Memory B cell (primary cell): ENCODE measurements at regions not wholly inside any gene's neighbourhood (a gene's known extent, or its start where the extent isn't known, plus 50 kb on each side); places are given as distances from the start of the nearest gene placed in this dataset.

Experiments
- ATAC-seq: fragments of 150-1000 bp; cut with Tn5 transposase; 2 replicates; pipeline ENCODE4 v1.10.0; 2021; ENCODE audit warnings: low read depth, mild to moderate bottlenecking, moderate library complexity
- DNase-seq, 2 donors: peaks; one replicate each; pipeline ENCODE4 v3.0.0; 2022; ENCODE audit warnings: low spot score in 2 of 2
- H3K27ac Mint-ChIP-seq: one replicate; pipeline ENCODE4 v1.8.0; 2022; ENCODE audit warnings: mild to moderate bottlenecking, moderate library complexity, mixed read lengths
- H3K27me3 Mint-ChIP-seq: one replicate; pipeline ENCODE4 v1.8.0; 2022; ENCODE audit warnings: mixed read lengths
- H3K36me3 Mint-ChIP-seq: one replicate; pipeline ENCODE4 v1.8.0; 2022; ENCODE audit warnings: mild to moderate bottlenecking, mixed read lengths
- H3K4me1 Mint-ChIP-seq: one replicate; pipeline ENCODE4 v1.8.0; 2022; ENCODE audit warnings: mixed read lengths
- H3K4me3 Mint-ChIP-seq: one replicate; pipeline ENCODE4 v1.8.0; 2022; ENCODE audit warnings: mild to moderate bottlenecking, moderate library complexity, mixed read lengths
- H3K9me3 Mint-ChIP-seq: one replicate; pipeline ENCODE4 v1.8.0; 2022; ENCODE audit warnings: mixed read lengths

GRCh38 chr1:114270282-114270681 is 116.6 kb upstream of the SYT6 start:
- Mint-ChIP-seq H3K36me3 (no peaks in the 10 kb centered on the region), H3K27me3 (peaks cover 13% of the 10 kb centered on the region), H3K9me3 (no peaks in the 10 kb centered on the region), H3K4me1 (no peaks in the 10 kb centered on the region), H3K27ac (no peak overlapping the region), H3K4me3 (no peak overlapping the region)
- DNase-seq (no peak), ATAC-seq (no peak)

- Mint-ChIP-seq H3K9me3 (no peaks in the 10 kb centered on the region), H3K4me1 (no peaks in the 10 kb centered on the region), H3K27me3 (peaks cover 10% of the 10 kb centered on the region), H3K4me3 (no peak overlapping the region), H3K27ac (no peak overlapping the region), H3K36me3 (no peaks in the 10 kb centered on the region)
- DNase-seq, result no peak
- ATAC-seq, result no peak
Observed at GRCh38 chr1:114269539-114269938, 115.9 kb upstream of the SYT6 start.

- Mint-ChIP-seq H3K4me1 (no peaks in the 10 kb centered on the region), H3K36me3 (no peaks in the 10 kb centered on the region), H3K27me3 (peaks cover 9% of the 10 kb centered on the region), H3K4me3 (no peak overlapping the region), H3K9me3 (no peaks in the 10 kb centered on the region), H3K27ac (no peak overlapping the region)
- DNase-seq, result no peak
- no peak for ATAC-seq
Observed at GRCh38 chr1:114263343-114263742, 109.7 kb upstream of the SYT6 start.

GRCh38 chr1:114262337-114262736 is 108.7 kb upstream of the SYT6 start:
- peaks cover 9% of the 10 kb centered on the region for H3K27me3 Mint-ChIP-seq

GRCh38 chr1:114260805-114261484 is 107.3 kb upstream of the SYT6 start:
- no peak for DNase-seq
- Mint-ChIP-seq H3K27me3 (peaks cover 8% of the 10 kb centered on the region), H3K36me3 (no peaks in the 10 kb centered on the region), H3K4me1 (no peaks in the 10 kb centered on the region), H3K4me3 (no peak overlapping the region), H3K27ac (no peak overlapping the region), H3K9me3 (no peaks in the 10 kb centered on the region)
- no peak for ATAC-seq

More at GRCh38 chr1:114262337-114262736, 108.7 kb upstream of the SYT6 start:
- ATAC-seq, result no peak
- no peaks in the 10 kb centered on the region for H3K9me3 Mint-ChIP-seq
- DNase-seq, result no peak
- no peak overlapping the region for H3K4me3 Mint-ChIP-seq
- H3K27ac Mint-ChIP-seq, result no peak overlapping the region
- H3K4me1 Mint-ChIP-seq, result no peaks in the 10 kb centered on the region
- no peaks in the 10 kb centered on the region for H3K36me3 Mint-ChIP-seq

GRCh38 chr1:114259511-114260160 is 106.0 kb upstream of the SYT6 start:
- Mint-ChIP-seq H3K4me3 (no peak overlapping the region), H3K4me1 (no peaks in the 10 kb centered on the region), H3K27me3 (peaks cover 6% of the 10 kb centered on the region), H3K9me3 (peaks cover 2% of the 10 kb centered on the region), H3K27ac (no peak overlapping the region), H3K36me3 (no peaks in the 10 kb centered on the region)
- DNase-seq (no peak), ATAC-seq (no peak)

GRCh38 chr1:114258633-114259032 is 105.0 kb upstream of the SYT6 start:
- Mint-ChIP-seq H3K4me3 (no peak overlapping the region), H3K36me3 (no peaks in the 10 kb centered on the region), H3K27me3 (peaks cover 6% of the 10 kb centered on the region)

GRCh38 chr1:114258074-114258473 is 104.4 kb upstream of the SYT6 start:
- Mint-ChIP-seq H3K9me3 (peaks cover 5% of the 10 kb centered on the region), H3K27me3 (peaks cover 6% of the 10 kb centered on the region), H3K27ac (no peak overlapping the region), H3K4me1 (no peaks in the 10 kb centered on the region), H3K36me3 (no peaks in the 10 kb centered on the region), H3K4me3 (no peak overlapping the region)
- no peak for ATAC-seq
- DNase-seq, result no peak

More at GRCh38 chr1:114258633-114259032, 105.0 kb upstream of the SYT6 start:
- Mint-ChIP-seq H3K9me3 (peaks cover 3% of the 10 kb centered on the region), H3K27ac (no peak overlapping the region), H3K4me1 (no peaks in the 10 kb centered on the region)
- no peak for ATAC-seq
- DNase-seq, result no peak

- ATAC-seq, result no peak
Observed at GRCh38 chr1:114257554-114257953, 103.9 kb upstream of the SYT6 start.

GRCh38 chr1:114253900-114254299 is 100.2 kb upstream of the SYT6 start:
- Mint-ChIP-seq H3K27ac (no peak overlapping the region), H3K4me3 (no peak overlapping the region), H3K27me3 (peaks cover 6% of the 10 kb centered on the region), H3K4me1 (no peaks in the 10 kb centered on the region), H3K9me3 (peaks cover 5% of the 10 kb centered on the region), H3K36me3 (no peaks in the 10 kb centered on the region)
- DNase-seq, result no peak
- ATAC-seq, result no peak

More at GRCh38 chr1:114257554-114257953, 103.9 kb upstream of the SYT6 start:
- Mint-ChIP-seq H3K27me3 (peaks cover 6% of the 10 kb centered on the region), H3K4me1 (no peaks in the 10 kb centered on the region), H3K4me3 (no peak overlapping the region), H3K27ac (no peak overlapping the region), H3K36me3 (no peaks in the 10 kb centered on the region), H3K9me3 (peaks cover 5% of the 10 kb centered on the region)
- DNase-seq, result no peak

- H3K27me3 Mint-ChIP-seq, result no peaks in the 10 kb centered on the region
- no peak overlapping the region for H3K4me3 Mint-ChIP-seq
- no peak overlapping the region for H3K27ac Mint-ChIP-seq
- peaks cover 5% of the 10 kb centered on the region for H3K9me3 Mint-ChIP-seq
- DNase-seq (no peak), ATAC-seq (no peak)
- H3K36me3 Mint-ChIP-seq, result no peaks in the 10 kb centered on the region
- H3K4me1 Mint-ChIP-seq, result no peaks in the 10 kb centered on the region
Observed at GRCh38 chr1:114251573-114251939, 97.9 kb upstream of the SYT6 start.

GRCh38 chr1:114250683-114251572 is 97.3 kb upstream of the SYT6 start:
- Mint-ChIP-seq H3K4me1 (no peaks in the 10 kb centered on the region), H3K27ac (no peak overlapping the region), H3K9me3 (peaks cover 5% of the 10 kb centered on the region), H3K36me3 (no peaks in the 10 kb centered on the region), H3K4me3 (no peak overlapping the region), H3K27me3 (peaks cover 1% of the 10 kb centered on the region)
- ATAC-seq (no peak), DNase-seq (no peak)

GRCh38 chr1:114249691-114250090 is 96.0 kb upstream of the SYT6 start:
- H3K4me3 Mint-ChIP-seq, result no peak overlapping the region
- no peaks in the 10 kb centered on the region for H3K36me3 Mint-ChIP-seq
- H3K4me1 Mint-ChIP-seq, result no peaks in the 10 kb centered on the region
- H3K27ac Mint-ChIP-seq, result no peak overlapping the region
- H3K9me3 Mint-ChIP-seq, result peaks cover 4% of the 10 kb centered on the region
- ATAC-seq (no peak), DNase-seq (no peak)
- H3K27me3 Mint-ChIP-seq, result peaks cover 2% of the 10 kb centered on the region

GRCh38 chr1:114248162-114248561 is 94.5 kb upstream of the SYT6 start:
- Mint-ChIP-seq H3K9me3 (peaks cover 2% of the 10 kb centered on the region), H3K4me3 (no peak overlapping the region), H3K27ac (no peak overlapping the region), H3K4me1 (no peaks in the 10 kb centered on the region), H3K36me3 (peaks cover 3% of the 10 kb centered on the region), H3K27me3 (peaks cover 8% of the 10 kb centered on the region)
- DNase-seq (no peak), ATAC-seq (no peak)
